ENCODE measurements at regions not wholly inside any gene's neighbourhood (a gene's known extent, or its start where the extent isn't known, plus 50 kb on each side); places are given as distances from the start of the nearest gene placed in this dataset.

DNA sequence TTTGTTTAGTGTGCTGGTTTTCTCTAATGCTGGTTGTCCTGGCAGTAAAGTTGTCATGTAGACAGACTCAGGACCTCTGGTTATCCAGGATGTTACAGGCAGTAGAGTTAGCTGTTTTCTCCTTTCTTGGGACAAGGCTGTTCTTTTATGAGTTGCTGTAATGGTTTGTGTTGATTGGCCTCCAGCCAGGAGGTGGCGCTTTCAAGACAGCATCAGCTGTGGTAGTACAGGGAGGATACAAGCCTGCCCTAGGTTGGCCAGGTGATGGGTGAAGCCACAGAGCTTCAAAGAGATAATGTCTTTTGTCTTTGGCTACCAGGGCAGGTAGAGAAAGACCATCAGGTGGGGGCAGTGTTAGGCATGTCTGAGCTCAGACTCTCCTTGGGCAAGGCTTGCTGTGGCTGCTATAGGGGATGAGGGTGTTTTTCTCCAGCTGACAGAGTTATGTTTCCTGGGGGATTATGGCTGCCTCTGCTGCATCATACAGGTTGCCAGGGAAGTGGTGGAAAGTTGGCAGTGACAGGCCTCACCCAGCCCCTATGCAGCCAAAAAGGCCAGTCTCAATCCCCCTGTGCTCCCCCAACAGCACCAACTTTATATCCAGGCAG, 127.2 kb upstream of the TAB2 start:
- Histone ChIP-seq H3K27me3 (no peaks in the 10 kb centered on the region), H3K4me2 (no peak overlapping the region), H3K4me3 (no peak overlapping the region), H3K9me3 (ENCODE audit: low read depth) (no peaks in the 10 kb centered on the region), H3K79me2 (ENCODE audit: low read depth) (no peaks in the 10 kb centered on the region), H3K27ac (no peak overlapping the region), H3K4me1 (no peaks in the 10 kb centered on the region), H2AFZ (replicated peaks) (no peak overlapping the region), H3F3A (ENCODE audit: low read depth) (no peaks in the 10 kb centered on the region), H3K36me3 (no peaks in the 10 kb centered on the region), H4K20me1 (ENCODE audit: low read depth) (no peaks in the 10 kb centered on the region), H3K9ac (no peak overlapping the region)
- H3K4me1 Mint-ChIP-seq, result no peaks in the 10 kb centered on the region
- no peak overlapping the region for H3K27ac Mint-ChIP-seq
- DNase-seq (ENCODE audit: low spot score), result peak; percentile 11
- TF ChIP-seq, protein P1, sequence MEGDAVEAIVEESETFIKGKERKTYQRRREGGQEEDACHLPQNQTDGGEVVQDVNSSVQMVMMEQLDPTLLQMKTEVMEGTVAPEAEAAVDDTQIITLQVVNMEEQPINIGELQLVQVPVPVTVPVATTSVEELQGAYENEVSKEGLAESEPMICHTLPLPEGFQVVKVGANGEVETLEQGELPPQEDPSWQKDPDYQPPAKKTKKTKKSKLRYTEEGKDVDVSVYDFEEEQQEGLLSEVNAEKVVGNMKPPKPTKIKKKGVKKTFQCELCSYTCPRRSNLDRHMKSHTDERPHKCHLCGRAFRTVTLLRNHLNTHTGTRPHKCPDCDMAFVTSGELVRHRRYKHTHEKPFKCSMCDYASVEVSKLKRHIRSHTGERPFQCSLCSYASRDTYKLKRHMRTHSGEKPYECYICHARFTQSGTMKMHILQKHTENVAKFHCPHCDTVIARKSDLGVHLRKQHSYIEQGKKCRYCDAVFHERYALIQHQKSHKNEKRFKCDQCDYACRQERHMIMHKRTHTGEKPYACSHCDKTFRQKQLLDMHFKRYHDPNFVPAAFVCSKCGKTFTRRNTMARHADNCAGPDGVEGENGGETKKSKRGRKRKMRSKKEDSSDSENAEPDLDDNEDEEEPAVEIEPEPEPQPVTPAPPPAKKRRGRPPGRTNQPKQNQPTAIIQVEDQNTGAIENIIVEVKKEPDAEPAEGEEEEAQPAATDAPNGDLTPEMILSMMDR (IDR thresholded peaks at IDR 0.05), result peak; percentile 46
- no peak for TF ChIP-seq EZH2 (IDR thresholded peaks at IDR 0.05)
- TF ChIP-seq EZH2phosphoT487 (IDR thresholded peaks at IDR 0.05), result no peak
- H3K27me3 Mint-ChIP-seq (ENCODE audit: insufficient read depth, low read depth), result peaks cover 6% of the 10 kb centered on the region
- H3K4me3 Mint-ChIP-seq, result no peak overlapping the region
- no peaks in the 10 kb centered on the region for H3K36me3 Mint-ChIP-seq
- peaks cover 20% of the 10 kb centered on the region for H3K9me3 Mint-ChIP-seq

DNA sequence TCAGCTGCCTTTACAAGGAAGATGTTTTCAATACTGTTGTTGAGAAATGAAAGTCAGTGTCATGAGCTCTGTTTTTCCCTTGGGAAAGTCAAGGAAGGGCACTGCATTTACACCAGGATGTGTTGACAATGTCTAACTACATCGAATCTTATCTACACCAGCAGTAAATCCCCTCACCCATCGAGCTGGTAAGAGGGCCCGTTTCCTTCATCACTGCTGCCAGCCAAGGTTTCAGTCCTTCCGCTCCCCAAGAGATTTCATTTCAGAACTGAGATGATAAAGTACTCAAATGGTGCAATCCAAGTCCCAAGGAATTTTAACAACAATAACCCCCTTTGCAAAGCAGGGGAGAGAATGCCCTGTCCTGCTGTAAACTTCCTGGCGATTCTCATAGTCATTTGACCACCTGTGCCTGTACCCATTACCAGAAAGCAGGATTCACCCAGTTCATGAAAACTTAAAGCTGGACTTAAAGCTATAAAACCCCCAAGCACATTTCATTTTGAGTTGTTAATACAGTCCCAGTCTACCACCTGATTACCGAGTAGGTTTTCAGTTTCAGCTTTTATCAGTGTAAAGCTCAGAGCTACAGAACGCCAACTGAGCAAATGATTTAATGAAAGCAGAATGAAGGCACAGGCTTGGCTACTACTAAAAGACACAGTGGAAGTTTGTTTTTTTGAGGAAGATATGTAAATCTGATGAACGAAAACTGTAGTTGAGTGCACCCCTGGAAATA, 122.5 kb upstream of the TAB2 start:
- H3K27ac ChIP-seq, result no peak overlapping the region

DNA sequence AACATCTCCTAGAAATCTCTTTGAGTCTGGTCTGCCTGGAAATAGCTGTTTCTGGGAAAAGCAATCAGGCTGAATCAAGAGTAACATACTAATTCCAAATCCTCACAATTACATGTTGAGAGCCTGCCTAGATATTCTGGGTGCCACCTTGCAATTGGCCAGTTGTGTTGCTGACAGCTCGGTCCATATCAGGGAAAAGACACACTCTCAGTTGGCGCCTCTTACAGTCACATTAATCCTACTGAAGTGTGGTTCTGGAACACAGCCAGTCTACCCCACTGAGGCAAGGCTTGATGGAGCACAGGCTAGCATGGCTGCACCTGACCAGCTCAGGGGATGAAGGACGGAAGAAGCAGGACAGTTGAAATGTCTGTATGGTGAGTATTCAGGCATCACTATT, 121.4 kb upstream of the TAB2 start:
- Histone ChIP-seq H3K27ac (no peak overlapping the region), H3K9ac (no peak overlapping the region), H3K4me2 (no peak overlapping the region), H4K20me1 (ENCODE audit: low read depth) (no peaks in the 10 kb centered on the region), H3K9me3 (ENCODE audit: low read depth) (no peaks in the 10 kb centered on the region), H2AFZ (replicated peaks) (no peak overlapping the region), H3F3A (ENCODE audit: low read depth) (peaks cover 7% of the 10 kb centered on the region), H3K27me3 (no peaks in the 10 kb centered on the region), H3K36me3 (no peaks in the 10 kb centered on the region), H3K4me1 (peaks cover 5% of the 10 kb centered on the region), H3K4me3 (no peak overlapping the region), H3K79me2 (ENCODE audit: low read depth) (no peaks in the 10 kb centered on the region)
- Mint-ChIP-seq H3K9me3 (peaks cover 19% of the 10 kb centered on the region), H3K4me1 (peaks cover 5% of the 10 kb centered on the region), H3K36me3 (peaks cover 3% of the 10 kb centered on the region), H3K27ac (no peak overlapping the region), H3K4me3 (no peak overlapping the region), H3K27me3 (ENCODE audit: insufficient read depth, low read depth) (peaks cover 3% of the 10 kb centered on the region)
- TF ChIP-seq EZH2 (IDR thresholded peaks at IDR 0.05) (no peak), EZH2phosphoT487 (IDR thresholded peaks at IDR 0.05) (no peak)
- TF ChIP-seq, protein P1 (IDR thresholded peaks at IDR 0.05), result no peak
- no peak for DNase-seq (ENCODE audit: low spot score)

More for the DNA sequence above, 122.5 kb upstream of the TAB2 start:
- H3K9ac ChIP-seq, result no peak overlapping the region
- no peak for DNase-seq (ENCODE audit: low spot score)
- H3K36me3 ChIP-seq, result no peaks in the 10 kb centered on the region
- no peaks in the 10 kb centered on the region for H3K9me3 ChIP-seq (ENCODE audit: low read depth)
- Mint-ChIP-seq H3K36me3 (peaks cover 3% of the 10 kb centered on the region), H3K4me1 (no peaks in the 10 kb centered on the region), H3K27ac (no peak overlapping the region), H3K4me3 (no peak overlapping the region), H3K27me3 (ENCODE audit: insufficient read depth, low read depth) (peaks cover 4% of the 10 kb centered on the region), H3K9me3 (peaks cover 24% of the 10 kb centered on the region)
- no peaks in the 10 kb centered on the region for H4K20me1 ChIP-seq (ENCODE audit: low read depth)
- no peaks in the 10 kb centered on the region for H3K79me2 ChIP-seq (ENCODE audit: low read depth)
- no peak overlapping the region for H3K4me3 ChIP-seq
- TF ChIP-seq, protein P1 (IDR thresholded peaks at IDR 0.05), result no peak
- no peaks in the 10 kb centered on the region for H3F3A ChIP-seq (ENCODE audit: low read depth)
- no peaks in the 10 kb centered on the region for H3K4me1 ChIP-seq
- H2AFZ ChIP-seq (replicated peaks), result no peak overlapping the region
- no peak overlapping the region for H3K4me2 ChIP-seq
- H3K27me3 ChIP-seq, result no peaks in the 10 kb centered on the region
